Upper lobe of left lung (tissue), 6 donors: ENCODE measurements at regions not wholly inside any gene's neighbourhood (a gene's known extent, or its start where the extent isn't known, plus 50 kb on each side); places are given as distances from the start of the nearest gene placed in this dataset.

Experiments
- ATAC-seq, 2 donors: fragments of 200-7000 bp; cut with Tn5 transposase; one replicate each; pipeline ENCODE4 v1.9.1; 2022; ENCODE audit warnings: mild to moderate bottlenecking in 2 of 2, moderate library complexity in 2 of 2; ENCODE audit not compliant: low FRiP score in 2 of 2
- DNase-seq, 2 donors: peaks; one replicate each; pipeline ENCODE4 v3.0.0-alpha.2; 2019 to 2020
- H3K27ac ChIP-seq, 4 donors: fragments of 200-600 bp; sonication (generic); one replicate each; pipeline ENCODE4 v1.5.1; 2016 to 2019
- H3K27me3 ChIP-seq, 4 donors: fragments of 200-600 bp; sonication (generic); one replicate each; pipeline ENCODE4 v1.5.1; 2017 to 2019
- H3K36me3 ChIP-seq, 4 donors: fragments of 200-600 bp; sonication (generic); one replicate each; pipeline ENCODE4 v1.5.1; 2016 to 2019
- H3K4me1 ChIP-seq, 4 donors: fragments of 200-600 bp; sonication (generic); one replicate each; pipeline ENCODE4 v1.5.1; 2018 to 2019
- H3K4me3 ChIP-seq, 4 donors: fragments of 200-600 bp; sonication (generic); one replicate each; pipeline ENCODE4 v1.5.1; 2017 to 2019; ENCODE audit warnings: mild to moderate bottlenecking in 2 of 4, moderate library complexity in 1 of 4
- H3K9me3 ChIP-seq, 4 donors: fragments of 200-600 bp; sonication (generic); one replicate each; pipeline ENCODE4 v1.5.1; 2018 to 2019
- CTCF ChIP-seq, 6 experiments: fragments of 450-650 bp in 4 of 6; fragments of 200-600 bp in 2 of 6; sonication (generic) in 2 of 6; IDR thresholded peaks; one replicate each; pipeline ENCODE4 v1.5.1; 2016 to 2019; ENCODE audit warnings: antibody characterized with exemption in 6 of 6
- EP300 ChIP-seq, 4 donors: sonication (generic); formaldehyde crosslinking; IDR thresholded peaks; one replicate each; pipeline ENCODE4 v1.5.1; 2017; ENCODE audit warnings: antibody characterized with exemption in 4 of 4, control low read depth in 2 of 4
- POLR2A ChIP-seq, 4 donors: fragments of 450-650 bp; IDR thresholded peaks; one replicate each; pipeline ENCODE4 v1.5.1; 2016 to 2017; ENCODE audit warnings: antibody characterized with exemption in 4 of 4, mild to moderate bottlenecking in 2 of 4
- POLR2AphosphoS5 ChIP-seq, 2 donors: sonication (generic); formaldehyde crosslinking; IDR thresholded peaks; one replicate each; pipeline ENCODE4 v1.5.1; 2017; ENCODE audit warnings: antibody characterized with exemption in 2 of 2
- WGBS, 2 donors: methylation state at CpG; one replicate each; pipeline ENCODE4 v1.1.5; 2017 to 2018; 5-methylcytosine and 5-hydroxymethylcytosine counted together
- donor health status: DM: no; HTN: no; CAD: no; lungs with moderate emphysema.
- donor health status: DM: no; HTN: yes; CAD: no; lungs with severe emphysema.

GRCh38 chr2:188039307-188039706, 252.4 kb upstream of the GULP1 start:
- Histone ChIP-seq H3K4me3 (no peak overlapping the region), H3K9me3 (no peaks in the 10 kb centered on the region), H3K4me1 (no peaks in the 10 kb centered on the region), H3K27me3 (no peaks in the 10 kb centered on the region), H3K36me3 (no peaks in the 10 kb centered on the region), H3K27ac (no peak overlapping the region)
- ATAC-seq (peak in 1 of 2 donors; percentile 53), DNase-seq (no peak)
- TF ChIP-seq EP300 (IDR thresholded peaks at IDR 0.05) = no peak
- no peak for TF ChIP-seq POLR2AphosphoS5 (IDR thresholded peaks at IDR 0.05)
- no peak for TF ChIP-seq POLR2A (IDR thresholded peaks at IDR 0.05)
- no peak for TF ChIP-seq CTCF (IDR thresholded peaks at IDR 0.05)

- Histone ChIP-seq H3K9me3 (no peaks in the 10 kb centered on the region), H3K36me3 (no peaks in the 10 kb centered on the region), H3K4me3 (no peak overlapping the region), H3K4me1 (no peaks in the 10 kb centered on the region), H3K27ac (no peak overlapping the region), H3K27me3 (no peaks in the 10 kb centered on the region)
- no peak for ATAC-seq
- DNase-seq = no peak
- TF ChIP-seq EP300 (IDR thresholded peaks at IDR 0.05) = no peak
- no peak for TF ChIP-seq CTCF (IDR thresholded peaks at IDR 0.05)
- no peak for TF ChIP-seq POLR2AphosphoS5 (IDR thresholded peaks at IDR 0.05)
- TF ChIP-seq POLR2A (IDR thresholded peaks at IDR 0.05) = no peak
Observed at GRCh38 chr2:188042412-188042811, 249.3 kb upstream of the GULP1 start.

- DNase-seq (no peak), ATAC-seq (no peak)
- H3K4me3 ChIP-seq = no peak overlapping the region
- no peaks in the 10 kb centered on the region for H3K36me3 ChIP-seq
- no peak for TF ChIP-seq EP300 (IDR thresholded peaks at IDR 0.05)
- TF ChIP-seq CTCF (IDR thresholded peaks at IDR 0.05) = no peak
- TF ChIP-seq POLR2A (IDR thresholded peaks at IDR 0.05) = no peak
- no peak for TF ChIP-seq POLR2AphosphoS5 (IDR thresholded peaks at IDR 0.05)
- H3K9me3 ChIP-seq = no peaks in the 10 kb centered on the region
- H3K4me1 ChIP-seq = no peaks in the 10 kb centered on the region
- H3K27ac ChIP-seq = no peak overlapping the region
- no peaks in the 10 kb centered on the region for H3K27me3 ChIP-seq
Observed at GRCh38 chr2:188045016-188045415, 246.7 kb upstream of the GULP1 start.

GRCh38 chr2:188046437-188046836, 245.2 kb upstream of the GULP1 start:
- Histone ChIP-seq H3K4me3 (no peak overlapping the region), H3K36me3 (no peaks in the 10 kb centered on the region), H3K4me1 (no peaks in the 10 kb centered on the region), H3K27me3 (no peaks in the 10 kb centered on the region), H3K9me3 (no peaks in the 10 kb centered on the region), H3K27ac (no peak overlapping the region)
- DNase-seq = no peak
- ATAC-seq = no peak
- 82 to 92% methylated on average over 3 of the region's 3 CpGs for WGBS, 2 donors
- no peak for TF ChIP-seq POLR2A (IDR thresholded peaks at IDR 0.05)
- TF ChIP-seq CTCF (IDR thresholded peaks at IDR 0.05) = no peak
- TF ChIP-seq EP300 (IDR thresholded peaks at IDR 0.05) = no peak
- no peak for TF ChIP-seq POLR2AphosphoS5 (IDR thresholded peaks at IDR 0.05)

GRCh38 chr2:188047735-188048134, 243.9 kb upstream of the GULP1 start:
- H3K27me3 ChIP-seq = no peaks in the 10 kb centered on the region
- TF ChIP-seq POLR2AphosphoS5 (IDR thresholded peaks at IDR 0.05) = no peak
- no peak for TF ChIP-seq CTCF (IDR thresholded peaks at IDR 0.05)
- TF ChIP-seq POLR2A (IDR thresholded peaks at IDR 0.05) = no peak
- no peak for TF ChIP-seq EP300 (IDR thresholded peaks at IDR 0.05)
- WGBS, 2 donors = 88 to 92% methylated on average over 2 of the region's 2 CpGs
- no peak for DNase-seq
- no peak for ATAC-seq
- no peak overlapping the region for H3K27ac ChIP-seq
- no peak overlapping the region for H3K4me3 ChIP-seq
- no peaks in the 10 kb centered on the region for H3K36me3 ChIP-seq
- no peaks in the 10 kb centered on the region for H3K9me3 ChIP-seq
- no peaks in the 10 kb centered on the region for H3K4me1 ChIP-seq
